ENCODE measurements at regions not wholly inside any gene's neighbourhood (a gene's known extent, or its start where the extent isn't known, plus 50 kb on each side); places are given as distances from the start of the nearest gene placed in this dataset.
"Not testable (repeated sequence)": the region's sequence is repeated elsewhere in the genome, so short reads cannot be mapped to it uniquely, and the experiment has no call there.

GRCh38 chr4:12105519-12105918 is 676.8 kb upstream of the HS3ST1 start:
- no peak for ATAC-seq
- no peaks in the 10 kb centered on the region for H3K27me3 Mint-ChIP-seq
- peaks cover 9% of the 10 kb centered on the region for H3K9me3 Mint-ChIP-seq (ENCODE audit: low read depth)
- no peaks in the 10 kb centered on the region for H3K4me1 Mint-ChIP-seq
- no peak overlapping the region for H3K4me3 Mint-ChIP-seq
- no peaks in the 10 kb centered on the region for H3K36me3 Mint-ChIP-seq (ENCODE audit: low read depth)
- ChIA-PET CTCF (no interaction called here), POLR2A (no interaction called here)
- intact Hi-C loops (cut with DNase I, micrococcal nuclease) = no loop called here
- DNase-seq = no peak
- no peak overlapping the region for H3K27ac Mint-ChIP-seq

GRCh38 chr4:12089920-12090319 is 661.2 kb upstream of the HS3ST1 start:
- H3K9me3 Mint-ChIP-seq (ENCODE audit: low read depth); H3K4me3 Mint-ChIP-seq; H3K4me1 Mint-ChIP-seq; DNase-seq; H3K27me3 Mint-ChIP-seq; H3K36me3 Mint-ChIP-seq (ENCODE audit: low read depth); H3K27ac Mint-ChIP-seq; POLR2A ChIA-PET; ATAC-seq; CTCF ChIA-PET; intact Hi-C loops (cut with DNase I, micrococcal nuclease): not testable (repeated sequence)

GRCh38 chr4:12084690-12085089 is 656.0 kb upstream of the HS3ST1 start:
- no peaks in the 10 kb centered on the region for H3K4me1 Mint-ChIP-seq
- no peak overlapping the region for H3K27ac Mint-ChIP-seq
- ChIA-PET POLR2A (no interaction called here), CTCF (no interaction called here)
- DNase-seq = no peak
- ATAC-seq = no peak
- H3K36me3 Mint-ChIP-seq (ENCODE audit: low read depth) = no peaks in the 10 kb centered on the region
- H3K27me3 Mint-ChIP-seq = no peaks in the 10 kb centered on the region
- H3K9me3 Mint-ChIP-seq (ENCODE audit: low read depth) = peaks cover 15% of the 10 kb centered on the region
- intact Hi-C loops (cut with DNase I, micrococcal nuclease) = no loop called here
- no peak overlapping the region for H3K4me3 Mint-ChIP-seq

GRCh38 chr4:12071316-12071715 is 642.6 kb upstream of the HS3ST1 start:
- no peaks in the 10 kb centered on the region for H3K36me3 Mint-ChIP-seq (ENCODE audit: low read depth)
- no peak for DNase-seq
- no peak overlapping the region for H3K4me3 Mint-ChIP-seq
- H3K9me3 Mint-ChIP-seq (ENCODE audit: low read depth) = peaks cover 3% of the 10 kb centered on the region
- POLR2A ChIA-PET = no interaction called here
- no peak overlapping the region for H3K27ac Mint-ChIP-seq
- intact Hi-C loops (cut with DNase I, micrococcal nuclease) = no loop called here
- no peak for ATAC-seq
- H3K4me1 Mint-ChIP-seq = no peaks in the 10 kb centered on the region
- CTCF ChIA-PET = interaction anchor here (0.9 kb wide), 1 partner anchor 26 kb away, joined by 3 read pairs; no protein-coding TSS in a partner anchor
- H3K27me3 Mint-ChIP-seq = no peaks in the 10 kb centered on the region

GRCh38 chr4:12053966-12054365 is 625.3 kb upstream of the HS3ST1 start:
- intact Hi-C loops (cut with DNase I, micrococcal nuclease) = no loop called here
- peaks cover 4% of the 10 kb centered on the region for H3K9me3 Mint-ChIP-seq (ENCODE audit: low read depth)
- H3K27ac Mint-ChIP-seq = no peak overlapping the region
- no peaks in the 10 kb centered on the region for H3K36me3 Mint-ChIP-seq (ENCODE audit: low read depth)
- ChIA-PET CTCF (no interaction called here), POLR2A (interaction anchor here (0.6 kb wide), 1 partner anchor 157 kb away, joined by 8 read pairs; no protein-coding TSS in a partner anchor)
- no peaks in the 10 kb centered on the region for H3K4me1 Mint-ChIP-seq
- DNase-seq (no peak), ATAC-seq (no peak)
- no peaks in the 10 kb centered on the region for H3K27me3 Mint-ChIP-seq
- H3K4me3 Mint-ChIP-seq = no peak overlapping the region

GRCh38 chr4:12053556-12053955 is 624.9 kb upstream of the HS3ST1 start:
- ChIA-PET CTCF (no interaction called here), POLR2A (no interaction called here)
- no peaks in the 10 kb centered on the region for H3K4me1 Mint-ChIP-seq
- no peak overlapping the region for H3K27ac Mint-ChIP-seq
- DNase-seq (no peak), ATAC-seq (no peak)
- intact Hi-C loops (cut with DNase I, micrococcal nuclease) = no loop called here
- H3K4me3 Mint-ChIP-seq = no peak overlapping the region
- H3K36me3 Mint-ChIP-seq (ENCODE audit: low read depth) = no peaks in the 10 kb centered on the region
- H3K9me3 Mint-ChIP-seq (ENCODE audit: low read depth) = peaks cover 4% of the 10 kb centered on the region
- H3K27me3 Mint-ChIP-seq = no peaks in the 10 kb centered on the region

GRCh38 chr4:12050357-12050756 is 621.7 kb upstream of the HS3ST1 start:
- POLR2A ChIA-PET = no interaction called here
- Mint-ChIP-seq H3K4me3 (no peak overlapping the region), H3K4me1 (no peaks in the 10 kb centered on the region), H3K27ac (no peak overlapping the region), H3K27me3 (no peaks in the 10 kb centered on the region), H3K9me3 (ENCODE audit: low read depth) (peaks cover 3% of the 10 kb centered on the region), H3K36me3 (ENCODE audit: low read depth) (no peaks in the 10 kb centered on the region)
- DNase-seq (no peak), ATAC-seq (no peak)
- intact Hi-C loops (cut with DNase I, micrococcal nuclease) = no loop called here
- CTCF ChIA-PET = no interaction called here

GRCh38 chr4:12042818-12043217 is 614.1 kb upstream of the HS3ST1 start:
- DNase-seq = no peak
- Mint-ChIP-seq H3K27me3 (no peaks in the 10 kb centered on the region), H3K36me3 (ENCODE audit: low read depth) (no peaks in the 10 kb centered on the region), H3K9me3 (ENCODE audit: low read depth) (peaks cover 10% of the 10 kb centered on the region), H3K4me1 (no peaks in the 10 kb centered on the region), H3K4me3 (no peak overlapping the region), H3K27ac (no peak overlapping the region)
- intact Hi-C loops (cut with DNase I, micrococcal nuclease) = loop anchor here in 1 of 2 experiments (1.0 kb wide), 1 partner anchor 590 kb away; no protein-coding TSS in a partner anchor
- ChIA-PET POLR2A (no interaction called here), CTCF (interaction anchor here (1.2 kb wide), 1 partner anchor 20 kb away, joined by 3 read pairs; no protein-coding TSS in a partner anchor)
- no peak for ATAC-seq

- CTCF ChIA-PET = interaction anchor here (0.6 to 1.2 kb wide), 3 partner anchors 19 to 593 kb away, joined by 3 read pairs; no protein-coding TSS in a partner anchor
Observed at GRCh38 chr4:12041828-12042227, 613.1 kb upstream of the HS3ST1 start.

GRCh38 chr4:12036450-12036849 is 607.8 kb upstream of the HS3ST1 start:
- CTCF ChIA-PET = no interaction called here
- POLR2A ChIA-PET = no interaction called here
- no peaks in the 10 kb centered on the region for H3K36me3 Mint-ChIP-seq (ENCODE audit: low read depth)

More at GRCh38 chr4:12041828-12042227, 613.1 kb upstream of the HS3ST1 start:
- POLR2A ChIA-PET = no interaction called here
- H3K4me1 Mint-ChIP-seq = no peaks in the 10 kb centered on the region
- intact Hi-C loops (cut with DNase I, micrococcal nuclease) = loop anchor here in 1 of 2 experiments (1.0 kb wide), 1 partner anchor 591 kb away; no protein-coding TSS in a partner anchor
- no peak overlapping the region for H3K4me3 Mint-ChIP-seq
- no peaks in the 10 kb centered on the region for H3K27me3 Mint-ChIP-seq
- no peaks in the 10 kb centered on the region for H3K36me3 Mint-ChIP-seq (ENCODE audit: low read depth)
- peak; percentile 3 for DNase-seq
- ATAC-seq = no peak
- H3K9me3 Mint-ChIP-seq (ENCODE audit: low read depth) = peaks cover 10% of the 10 kb centered on the region
- no peak overlapping the region for H3K27ac Mint-ChIP-seq

GRCh38 chr4:12028258-12028657 is 599.6 kb upstream of the HS3ST1 start:
- no peak for DNase-seq
- no peaks in the 10 kb centered on the region for H3K27me3 Mint-ChIP-seq
- H3K4me1 Mint-ChIP-seq = no peaks in the 10 kb centered on the region
- ChIA-PET CTCF (no interaction called here), POLR2A (no interaction called here)
- ATAC-seq = no peak
- no peaks in the 10 kb centered on the region for H3K36me3 Mint-ChIP-seq (ENCODE audit: low read depth)
- H3K9me3 Mint-ChIP-seq (ENCODE audit: low read depth) = peaks cover 2% of the 10 kb centered on the region
- no peak overlapping the region for H3K27ac Mint-ChIP-seq
- intact Hi-C loops (cut with DNase I, micrococcal nuclease) = no loop called here
- H3K4me3 Mint-ChIP-seq = no peak overlapping the region

More at GRCh38 chr4:12036450-12036849, 607.8 kb upstream of the HS3ST1 start:
- H3K27ac Mint-ChIP-seq = no peak overlapping the region
- intact Hi-C loops (cut with DNase I, micrococcal nuclease) = no loop called here
- DNase-seq (no peak), ATAC-seq (no peak)
- H3K4me1 Mint-ChIP-seq = no peaks in the 10 kb centered on the region
- no peaks in the 10 kb centered on the region for H3K27me3 Mint-ChIP-seq
- no peak overlapping the region for H3K4me3 Mint-ChIP-seq
- peaks cover 10% of the 10 kb centered on the region for H3K9me3 Mint-ChIP-seq (ENCODE audit: low read depth)

GRCh38 chr4:12022409-12022808 is 593.7 kb upstream of the HS3ST1 start:
- Mint-ChIP-seq H3K9me3 (ENCODE audit: low read depth) (peaks cover 3% of the 10 kb centered on the region), H3K27ac (no peak overlapping the region), H3K4me3 (no peak overlapping the region), H3K4me1 (no peaks in the 10 kb centered on the region), H3K36me3 (ENCODE audit: low read depth) (no peaks in the 10 kb centered on the region), H3K27me3 (no peaks in the 10 kb centered on the region)
- CTCF ChIA-PET = interaction anchor here (0.9 kb wide), 1 partner anchor 20 kb away, joined by 3 read pairs; no protein-coding TSS in a partner anchor
- intact Hi-C loops (cut with DNase I, micrococcal nuclease) = no loop called here
- no peak for ATAC-seq
- DNase-seq = no peak
- POLR2A ChIA-PET = interaction anchor here (0.6 kb wide), 1 partner anchor 308 kb away, joined by 3 read pairs; no protein-coding TSS in a partner anchor

GRCh38 chr4:12016729-12017128 is 588.0 kb upstream of the HS3ST1 start:
- H3K4me3 Mint-ChIP-seq = no peak overlapping the region
- no peaks in the 10 kb centered on the region for H3K27me3 Mint-ChIP-seq
- DNase-seq (no peak), ATAC-seq (no peak)
- POLR2A ChIA-PET = no interaction called here
- intact Hi-C loops (cut with DNase I, micrococcal nuclease) = no loop called here
- H3K9me3 Mint-ChIP-seq (ENCODE audit: low read depth) = peaks cover 13% of the 10 kb centered on the region
- H3K27ac Mint-ChIP-seq = no peak overlapping the region
- H3K4me1 Mint-ChIP-seq = no peaks in the 10 kb centered on the region
- CTCF ChIA-PET = no interaction called here
- H3K36me3 Mint-ChIP-seq (ENCODE audit: low read depth) = no peaks in the 10 kb centered on the region

Measured in activated CD4-positive, alpha-beta T cell treated with anti-CD3 and anti-CD28 coated beads for 36 hours (primary cell).